SIG-M5 treated with dmso at 0.1 percent for 504 hours (cell line): ENCODE measurements at regions not wholly inside any gene's neighbourhood (a gene's known extent, or its start where the extent isn't known, plus 50 kb on each side); places are given as distances from the start of the nearest gene placed in this dataset.
A peak's percentile ranks its signal among the peaks of the same experiment; 100 is the strongest.

Experiments
- DNase-seq: peaks from one replicate; lab custom pipeline; 2025; ENCODE audit not compliant: unreplicated experiment; lab: John Stamatoyannopoulos, UW

DNA sequence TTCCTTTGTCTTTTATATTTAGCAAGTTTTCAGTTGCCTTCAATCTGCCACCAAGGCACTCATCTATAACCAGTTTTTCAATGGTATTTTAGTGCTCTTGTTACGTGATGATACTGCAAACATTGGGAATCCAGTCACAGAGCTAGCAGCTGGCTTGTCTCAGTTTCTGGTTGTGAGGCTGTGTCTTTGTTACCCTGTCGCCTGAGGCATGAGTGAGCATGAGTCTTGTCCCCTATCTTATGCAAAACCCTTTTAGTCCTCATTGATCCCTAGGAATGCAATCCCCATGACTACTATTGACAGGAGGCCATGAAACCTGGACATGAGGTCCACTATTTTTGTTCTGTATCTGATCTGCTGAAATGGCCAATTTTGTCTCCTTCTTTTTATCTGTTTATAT is 391.0 kb downstream of the LMO7 start:
- DNase-seq, result no peak

GRCh38 chr13:76025392-76025791 is 389.3 kb downstream of the LMO7 start:
- no peak for DNase-seq

DNA sequence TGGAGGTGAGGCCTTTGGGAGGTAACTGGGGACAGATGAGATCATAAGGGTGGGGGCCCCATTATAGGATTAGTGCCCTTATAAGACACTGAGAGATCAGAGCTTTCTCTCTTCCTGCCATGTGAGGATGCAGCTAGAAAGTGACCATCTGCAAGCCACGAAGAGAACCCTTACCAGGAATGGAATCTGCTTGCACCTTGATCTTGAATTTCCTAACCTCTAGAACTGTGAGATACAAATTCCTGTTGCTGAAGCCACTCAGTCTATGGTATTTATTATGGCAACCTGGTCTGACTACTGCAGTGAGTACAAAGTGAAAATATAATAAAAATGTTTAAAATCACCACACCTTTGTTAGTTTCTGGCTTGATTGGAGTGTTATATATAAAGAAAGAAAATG is 388.0 kb downstream of the LMO7 start:
- no peak for DNase-seq

DNA sequence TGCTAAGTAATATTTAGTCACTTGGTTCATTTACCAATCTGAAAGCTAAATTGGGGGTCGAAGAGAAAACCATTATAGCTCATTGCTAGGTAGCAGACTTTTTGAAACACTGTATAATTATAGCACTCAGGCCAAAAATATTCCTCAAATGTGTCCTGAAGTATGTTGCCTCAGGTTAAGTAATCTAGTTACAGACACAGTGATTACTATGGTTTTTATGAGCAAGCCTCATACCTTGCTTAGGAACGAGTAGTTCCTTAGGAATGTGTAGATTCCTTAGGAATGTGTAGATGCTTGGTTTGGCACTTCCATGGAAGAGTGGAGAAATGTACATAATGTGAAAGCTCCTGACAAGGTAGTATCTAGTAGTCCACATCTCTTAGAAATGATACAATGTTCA is 387.5 kb downstream of the LMO7 start:
- no peak for DNase-seq

DNA sequence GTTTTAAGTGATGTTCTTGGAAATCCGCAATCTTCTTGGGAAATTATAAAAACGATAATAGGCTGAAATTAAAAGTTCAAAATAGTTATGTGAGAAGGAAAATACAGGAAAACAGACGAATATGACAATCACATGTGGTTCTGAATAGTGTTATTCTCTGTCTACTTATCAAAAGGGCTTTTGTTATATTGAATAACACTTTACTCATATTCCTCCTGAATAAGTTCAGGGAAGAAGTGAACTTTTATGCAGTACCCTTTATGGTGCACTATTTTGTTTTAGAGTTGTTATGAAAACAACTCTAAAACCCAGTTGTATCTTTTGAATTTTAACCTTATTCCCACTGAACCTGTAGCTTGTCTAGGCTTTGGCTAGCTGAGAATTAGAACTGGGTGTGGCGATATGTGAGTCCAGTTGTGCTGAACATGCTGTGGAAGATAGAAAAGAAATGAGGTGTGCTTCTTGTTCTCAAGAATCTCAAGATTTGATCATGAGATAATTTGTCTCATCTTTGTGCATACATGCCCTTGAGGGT is 384.4 kb downstream of the LMO7 start:
- DNase-seq, result no peak

- DNase-seq, result no peak
Observed at GRCh38 chr13:76019421-76020044, 383.4 kb downstream of the LMO7 start.

GRCh38 chr13:76017861-76018556 is 381.9 kb downstream of the LMO7 start:
- DNase-seq, result no peak

DNA sequence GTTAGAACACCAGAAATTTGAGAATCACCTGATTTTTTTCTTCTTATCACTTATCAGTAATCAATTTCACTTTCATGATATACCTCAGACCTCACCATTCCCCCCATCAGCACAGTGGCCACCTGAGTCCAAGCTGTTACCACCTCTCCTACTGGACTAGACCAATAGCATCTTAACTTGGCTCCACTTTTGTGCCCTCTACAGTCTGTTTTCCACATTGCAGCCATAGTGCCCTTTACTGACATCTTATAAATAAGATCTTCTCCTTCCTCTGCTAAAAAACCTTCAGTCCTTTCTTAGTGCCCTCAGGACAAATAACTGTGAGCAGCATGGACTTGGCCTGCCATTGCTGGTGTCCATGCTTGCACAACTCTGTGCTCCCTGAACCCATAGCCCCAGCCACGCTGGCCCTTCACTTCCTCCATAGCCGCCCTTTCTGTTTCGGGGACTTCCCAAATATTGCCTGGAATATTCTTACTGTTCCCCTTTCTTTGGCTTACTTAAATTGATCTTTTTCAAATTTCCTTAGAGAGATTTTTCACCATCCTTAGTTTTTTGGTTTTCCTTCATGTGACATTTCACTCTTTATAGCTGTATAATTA is 380.8 kb downstream of the LMO7 start:
- DNase-seq, result peak; percentile 15

- DNase-seq, result no peak
Observed at GRCh38 chr13:76014406-76015318, 378.5 kb downstream of the LMO7 start.

GRCh38 chr13:76012091-76012721 is 376.1 kb downstream of the LMO7 start:
- DNase-seq, result no peak

- no peak for DNase-seq
Observed at GRCh38 chr13:76009267-76009890, 373.2 kb downstream of the LMO7 start.

- no peak for DNase-seq
Observed at GRCh38 chr13:76004416-76004815, 368.3 kb downstream of the LMO7 start.

GRCh38 chr13:76000131-76000530 is 364.0 kb downstream of the LMO7 start:
- DNase-seq, result no peak

DNA sequence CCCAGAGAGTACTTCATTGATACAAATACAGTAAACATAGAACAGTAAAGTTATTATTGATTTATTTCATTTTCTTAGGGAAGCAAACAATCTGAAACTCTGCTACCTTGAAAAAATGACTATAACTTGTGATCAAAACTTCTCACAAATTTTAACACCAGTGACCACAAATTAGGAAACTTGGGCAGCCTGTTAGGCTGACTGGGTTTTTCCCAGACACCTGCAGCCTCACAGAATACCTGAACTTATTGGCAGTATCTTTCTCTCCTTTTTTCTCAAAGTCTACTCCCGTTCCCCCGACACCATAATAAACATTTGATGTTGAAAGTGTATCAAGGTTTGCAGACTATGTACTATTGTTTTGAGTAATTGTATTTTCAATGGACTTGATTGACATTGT is 360.5 kb downstream of the LMO7 start:
- no peak for DNase-seq

DNA sequence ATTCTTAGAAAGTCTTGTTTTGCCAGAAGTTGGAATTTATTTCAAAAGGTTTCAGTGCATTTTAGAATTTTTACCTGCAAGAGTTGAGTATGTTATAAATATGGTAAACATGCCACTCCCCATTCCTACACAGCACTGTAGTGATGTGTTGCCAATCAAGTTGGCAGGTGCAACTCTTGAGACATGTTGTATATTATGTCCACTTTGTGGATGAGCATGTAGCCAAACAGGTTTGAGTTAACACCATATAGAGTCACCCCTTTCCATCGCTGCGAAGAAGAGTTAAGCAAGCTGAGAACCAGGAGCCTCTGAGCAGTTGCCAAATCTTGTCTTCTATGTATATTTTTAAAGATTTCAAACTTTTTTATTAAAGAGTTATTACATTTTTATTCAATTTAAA is 359.8 kb downstream of the LMO7 start:
- DNase-seq, result no peak

DNA sequence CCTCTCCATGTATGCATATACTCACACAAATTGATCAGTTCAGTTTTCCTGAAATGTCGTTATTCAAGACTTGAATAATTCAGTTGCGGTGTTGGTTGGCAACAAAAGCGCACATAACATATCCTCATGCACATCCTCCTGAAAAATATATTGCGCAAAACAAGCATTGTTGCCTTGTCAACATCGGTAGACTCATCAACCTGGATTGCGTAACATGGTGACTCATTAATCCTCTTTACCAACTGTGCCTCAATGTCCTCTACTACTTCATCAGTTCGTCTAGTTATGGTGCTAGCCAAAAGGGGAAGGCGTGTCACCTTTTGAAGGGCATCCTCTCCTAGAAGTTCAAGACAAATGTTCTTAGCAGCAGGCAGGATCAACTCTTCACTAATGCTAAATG is 357.7 kb downstream of the LMO7 start:
- DNase-seq, result no peak

- DNase-seq, result no peak
Observed at GRCh38 chr13:75993241-75993640, 357.1 kb downstream of the LMO7 start.

GRCh38 chr13:75986818-75987217 is 350.7 kb downstream of the LMO7 start:
- DNase-seq, result no peak

- DNase-seq, result no peak
Observed at GRCh38 chr13:75985132-75985531, 349.0 kb downstream of the LMO7 start.

DNA sequence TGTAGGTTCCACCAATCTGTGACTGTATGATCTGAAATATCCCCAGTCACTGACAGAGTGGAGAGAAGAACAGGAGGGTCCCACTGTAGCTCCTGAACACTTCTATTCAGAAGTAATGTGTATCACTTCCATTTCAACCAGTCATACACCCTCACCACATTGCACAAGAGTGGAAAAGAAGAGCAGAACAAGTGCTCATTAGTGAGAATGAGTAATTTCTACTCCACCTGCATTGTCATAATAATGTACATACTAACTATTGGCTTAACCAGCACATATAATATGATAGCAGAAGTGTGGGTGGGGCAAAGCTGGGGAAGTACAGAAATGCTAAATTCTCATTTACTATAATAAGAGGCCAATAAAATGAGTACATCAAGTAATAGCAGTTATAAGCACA is 342.7 kb downstream of the LMO7 start:
- no peak for DNase-seq
